ENCODE measurements at regions not wholly inside any gene's neighbourhood (a gene's known extent, or its start where the extent isn't known, plus 50 kb on each side); places are given as distances from the start of the nearest gene placed in this dataset.

DNA sequence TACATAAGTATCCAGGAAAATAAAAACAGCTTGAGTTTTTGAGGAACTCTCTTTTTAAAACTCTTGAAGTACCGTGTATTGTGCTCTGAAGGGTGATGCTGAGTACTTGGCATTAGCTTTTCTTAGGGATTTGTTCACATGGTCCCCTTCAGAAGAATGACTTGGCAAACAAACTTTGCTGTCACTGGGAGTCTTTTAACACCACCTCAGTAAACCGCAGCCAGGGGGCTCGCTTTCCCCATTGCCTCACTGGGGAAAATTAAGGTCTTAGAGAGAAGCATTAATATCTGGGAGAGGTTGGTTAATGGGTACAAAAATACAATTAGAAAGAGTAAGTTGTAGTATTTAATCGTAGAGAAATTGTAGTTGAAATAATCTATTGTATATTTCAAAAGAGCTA is 105.9 kb upstream of the DAP start:
- no peak overlapping the region for H3K4me3 ChIP-seq (ENCODE audit: low read depth in 2 of 2, low read length in 1 of 2)
- H3K4me2 ChIP-seq: no peak overlapping the region
- 40% methylated on average over 4 of the region's 4 CpGs for WGBS (ENCODE audit: low lambda C conversion rate)
- CTCF ChIA-PET: interaction anchor here (1.0 to 2.3 kb wide), 2 partner anchors 10 to 1157 kb away, joined by 3 to 10 read pairs; no protein-coding TSS in a partner anchor
- H3F3A ChIP-seq (replicated peaks; ENCODE audit: insufficient read depth): no peaks in the 10 kb centered on the region
- POLR2A ChIA-PET: no interaction called here
- H4K20me1 ChIP-seq (ENCODE audit: insufficient read depth): no peaks in the 10 kb centered on the region
- no peaks in the 10 kb centered on the region for H3K9me2 ChIP-seq
- H3K9ac ChIP-seq: no peak overlapping the region
- DNase-seq: no peak
- no peaks in the 10 kb centered on the region for H3K36me3 ChIP-seq (replicated peaks in 1 of 2; ENCODE audit: control insufficient read depth in 1 of 2, insufficient read depth in 2 of 2, low read length in 1 of 2)
- no peaks in the 10 kb centered on the region for H3K9me3 ChIP-seq
- H3K27ac ChIP-seq (ENCODE audit: low read depth in 2 of 2, low read length in 1 of 2): no peak overlapping the region
- H3K4me1 ChIP-seq (ENCODE audit: control insufficient read depth in 1 of 2, insufficient read depth in 2 of 2, low read depth in 1 of 2, low read length in 1 of 2): no peaks in the 10 kb centered on the region
- no peaks in the 10 kb centered on the region for H3K79me2 ChIP-seq (ENCODE audit: insufficient read depth)
- TF ChIP-seq, protein P1, sequence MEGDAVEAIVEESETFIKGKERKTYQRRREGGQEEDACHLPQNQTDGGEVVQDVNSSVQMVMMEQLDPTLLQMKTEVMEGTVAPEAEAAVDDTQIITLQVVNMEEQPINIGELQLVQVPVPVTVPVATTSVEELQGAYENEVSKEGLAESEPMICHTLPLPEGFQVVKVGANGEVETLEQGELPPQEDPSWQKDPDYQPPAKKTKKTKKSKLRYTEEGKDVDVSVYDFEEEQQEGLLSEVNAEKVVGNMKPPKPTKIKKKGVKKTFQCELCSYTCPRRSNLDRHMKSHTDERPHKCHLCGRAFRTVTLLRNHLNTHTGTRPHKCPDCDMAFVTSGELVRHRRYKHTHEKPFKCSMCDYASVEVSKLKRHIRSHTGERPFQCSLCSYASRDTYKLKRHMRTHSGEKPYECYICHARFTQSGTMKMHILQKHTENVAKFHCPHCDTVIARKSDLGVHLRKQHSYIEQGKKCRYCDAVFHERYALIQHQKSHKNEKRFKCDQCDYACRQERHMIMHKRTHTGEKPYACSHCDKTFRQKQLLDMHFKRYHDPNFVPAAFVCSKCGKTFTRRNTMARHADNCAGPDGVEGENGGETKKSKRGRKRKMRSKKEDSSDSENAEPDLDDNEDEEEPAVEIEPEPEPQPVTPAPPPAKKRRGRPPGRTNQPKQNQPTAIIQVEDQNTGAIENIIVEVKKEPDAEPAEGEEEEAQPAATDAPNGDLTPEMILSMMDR (IDR thresholded peaks at IDR 0.05): peak; percentile 30; the same call in 1 of the 2 replicates
- no peak for TF ChIP-seq ELF1 (IDR thresholded peaks at IDR 0.05)
- TF ChIP-seq, protein P2, sequence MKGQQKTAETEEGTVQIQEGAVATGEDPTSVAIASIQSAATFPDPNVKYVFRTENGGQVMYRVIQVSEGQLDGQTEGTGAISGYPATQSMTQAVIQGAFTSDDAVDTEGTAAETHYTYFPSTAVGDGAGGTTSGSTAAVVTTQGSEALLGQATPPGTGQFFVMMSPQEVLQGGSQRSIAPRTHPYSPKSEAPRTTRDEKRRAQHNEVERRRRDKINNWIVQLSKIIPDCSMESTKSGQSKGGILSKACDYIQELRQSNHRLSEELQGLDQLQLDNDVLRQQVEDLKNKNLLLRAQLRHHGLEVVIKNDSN (IDR thresholded peaks at IDR 0.05; ENCODE audit: borderline replicate concordance, low read depth): no peak
- no peak for TF ChIP-seq RAD21 (IDR thresholded peaks at IDR 0.05; ENCODE audit: low read length)
- TF ChIP-seq JUND (IDR thresholded peaks at IDR 0.05): no peak
- TF ChIP-seq, protein P3, sequence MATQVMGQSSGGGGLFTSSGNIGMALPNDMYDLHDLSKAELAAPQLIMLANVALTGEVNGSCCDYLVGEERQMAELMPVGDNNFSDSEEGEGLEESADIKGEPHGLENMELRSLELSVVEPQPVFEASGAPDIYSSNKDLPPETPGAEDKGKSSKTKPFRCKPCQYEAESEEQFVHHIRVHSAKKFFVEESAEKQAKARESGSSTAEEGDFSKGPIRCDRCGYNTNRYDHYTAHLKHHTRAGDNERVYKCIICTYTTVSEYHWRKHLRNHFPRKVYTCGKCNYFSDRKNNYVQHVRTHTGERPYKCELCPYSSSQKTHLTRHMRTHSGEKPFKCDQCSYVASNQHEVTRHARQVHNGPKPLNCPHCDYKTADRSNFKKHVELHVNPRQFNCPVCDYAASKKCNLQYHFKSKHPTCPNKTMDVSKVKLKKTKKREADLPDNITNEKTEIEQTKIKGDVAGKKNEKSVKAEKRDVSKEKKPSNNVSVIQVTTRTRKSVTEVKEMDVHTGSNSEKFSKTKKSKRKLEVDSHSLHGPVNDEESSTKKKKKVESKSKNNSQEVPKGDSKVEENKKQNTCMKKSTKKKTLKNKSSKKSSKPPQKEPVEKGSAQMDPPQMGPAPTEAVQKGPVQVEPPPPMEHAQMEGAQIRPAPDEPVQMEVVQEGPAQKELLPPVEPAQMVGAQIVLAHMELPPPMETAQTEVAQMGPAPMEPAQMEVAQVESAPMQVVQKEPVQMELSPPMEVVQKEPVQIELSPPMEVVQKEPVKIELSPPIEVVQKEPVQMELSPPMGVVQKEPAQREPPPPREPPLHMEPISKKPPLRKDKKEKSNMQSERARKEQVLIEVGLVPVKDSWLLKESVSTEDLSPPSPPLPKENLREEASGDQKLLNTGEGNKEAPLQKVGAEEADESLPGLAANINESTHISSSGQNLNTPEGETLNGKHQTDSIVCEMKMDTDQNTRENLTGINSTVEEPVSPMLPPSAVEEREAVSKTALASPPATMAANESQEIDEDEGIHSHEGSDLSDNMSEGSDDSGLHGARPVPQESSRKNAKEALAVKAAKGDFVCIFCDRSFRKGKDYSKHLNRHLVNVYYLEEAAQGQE (IDR thresholded peaks at IDR 0.05; ENCODE audit: low read depth, low read length): no peak
- TF ChIP-seq NRF1 (IDR thresholded peaks at IDR 0.05; ENCODE audit: low read depth, low read length): no peak
- H2AFZ ChIP-seq (ENCODE audit: low read depth): no peak overlapping the region
- H3K27me3 ChIP-seq (ENCODE audit: insufficient read depth): peaks cover 6% of the 10 kb centered on the region; the same call in 1 of the 2 replicates

DNA sequence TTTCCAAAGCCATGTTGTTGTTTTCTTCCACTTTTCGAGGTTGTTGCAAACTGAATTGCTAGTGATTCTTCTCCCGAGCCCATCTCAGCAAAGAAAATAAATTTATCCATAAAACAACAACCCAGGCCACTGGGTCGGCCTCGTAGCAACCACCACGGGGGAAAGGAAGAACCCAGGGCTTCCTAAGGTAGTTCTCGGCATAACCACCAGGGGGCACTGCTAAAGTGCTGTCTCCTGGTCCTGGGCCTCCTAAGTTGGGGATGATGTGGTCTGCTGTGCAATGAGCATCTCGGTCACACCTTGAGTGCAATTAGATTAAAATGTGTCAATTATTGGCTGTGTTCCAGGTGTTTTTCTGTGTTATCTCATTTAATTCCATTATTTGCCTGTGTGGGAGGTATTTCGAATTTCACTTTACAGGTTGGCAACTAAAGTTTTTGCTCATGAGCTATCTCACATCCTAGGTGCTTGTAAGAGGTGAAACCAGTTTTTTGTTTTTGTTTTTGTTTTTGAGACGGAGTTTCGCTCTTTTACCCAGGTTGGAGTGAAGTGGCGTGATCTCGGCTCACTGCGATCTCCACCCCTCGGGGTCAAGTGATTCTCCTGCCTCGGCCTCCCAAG is 102.8 kb upstream of the DAP start:
- H3K9me2 ChIP-seq: no peaks in the 10 kb centered on the region
- H3K4me2 ChIP-seq: no peak overlapping the region
- WGBS (ENCODE audit: low lambda C conversion rate): 47% methylated on average over 15 of the region's 15 CpGs
- H2AFZ ChIP-seq (ENCODE audit: low read depth): no peak overlapping the region
- peak; percentile 76 for DNase-seq
- ChIA-PET CTCF (interaction anchor here (0.6 to 1.8 kb wide), 6 partner anchors 9 to 806 kb away, joined by 3 to 15 read pairs (median 4); no protein-coding TSS in a partner anchor), POLR2A (interaction anchor here (0.6 kb wide), 1 partner anchor 22 kb away, joined by 3 read pairs; no protein-coding TSS in a partner anchor)
- H3F3A ChIP-seq (replicated peaks; ENCODE audit: insufficient read depth): no peaks in the 10 kb centered on the region
- H4K20me1 ChIP-seq (ENCODE audit: insufficient read depth): no peaks in the 10 kb centered on the region
- no peaks in the 10 kb centered on the region for H3K79me2 ChIP-seq (ENCODE audit: insufficient read depth)
- no peak overlapping the region for H3K9ac ChIP-seq
- H3K27ac ChIP-seq (ENCODE audit: low read depth in 2 of 2, low read length in 1 of 2): no peak overlapping the region
- TF ChIP-seq RAD21 (IDR thresholded peaks at IDR 0.05; ENCODE audit: low read length) (peak; percentile 57), GATA2 (CRISPR knock-in tag; IDR thresholded peaks at IDR 0.05) (no peak), SMC3 (IDR thresholded peaks at IDR 0.05; ENCODE audit: low read depth, low read length) (peak; percentile 66), TEAD4 (IDR thresholded peaks at IDR 0.05; ENCODE audit: borderline replicate concordance, insufficient read depth) (no peak)
- TF ChIP-seq, protein P2 (IDR thresholded peaks at IDR 0.05; ENCODE audit: borderline replicate concordance, low read depth): no peak
- TF ChIP-seq, protein P1 (IDR thresholded peaks at IDR 0.05): peak; percentile 88
- peaks cover 3% of the 10 kb centered on the region; the same call in 1 of the 2 replicates for H3K27me3 ChIP-seq (ENCODE audit: insufficient read depth)
- H3K4me1 ChIP-seq (ENCODE audit: control insufficient read depth in 1 of 2, insufficient read depth in 2 of 2, low read depth in 1 of 2, low read length in 1 of 2): no peaks in the 10 kb centered on the region
- H3K9me3 ChIP-seq: no peaks in the 10 kb centered on the region
- no peaks in the 10 kb centered on the region for H3K36me3 ChIP-seq (replicated peaks in 1 of 2; ENCODE audit: control insufficient read depth in 1 of 2, insufficient read depth in 2 of 2, low read length in 1 of 2)
- H3K4me3 ChIP-seq (ENCODE audit: low read depth in 2 of 2, low read length in 1 of 2): peak overlapping the region in 1 of 2 experiments; percentile 42; a peak in 1 of 4 replicates

Data from SK-N-SH (cell line).